Duodenal mucosa (tissue), 2 donors: ENCODE measurements at regions not wholly inside any gene's neighbourhood (a gene's known extent, or its start where the extent isn't known, plus 50 kb on each side); places are given as distances from the start of the nearest gene placed in this dataset.

Source experiments
- H3K27ac ChIP-seq: one replicate; pipeline ENCODE4 v1.7.0; 2013; ENCODE audit warnings: low read depth, low read length
- H3K27me3 ChIP-seq, 2 donors: one replicate each; pipeline ENCODE4 v1.7.0; 2013; ENCODE audit warnings: low read length in 2 of 2, control low read depth in 1 of 2; ENCODE audit not compliant: insufficient read depth in 2 of 2, control insufficient read depth in 1 of 2
- H3K36me3 ChIP-seq, 2 donors: one replicate each; pipeline ENCODE4 v1.7.0; 2013; ENCODE audit warnings: low read length in 2 of 2, control low read depth in 1 of 2; ENCODE audit not compliant: insufficient read depth in 2 of 2, control insufficient read depth in 1 of 2
- H3K4me1 ChIP-seq, 2 donors: one replicate each; pipeline ENCODE4 v1.7.0; 2013; ENCODE audit warnings: low read length in 2 of 2, control low read depth in 1 of 2; ENCODE audit not compliant: insufficient read depth in 2 of 2, control insufficient read depth in 1 of 2
- H3K4me3 ChIP-seq, 2 donors: one replicate each; pipeline ENCODE4 v1.7.0; 2013; ENCODE audit warnings: low read length in 2 of 2, low read depth in 1 of 2
- H3K9ac ChIP-seq, 2 donors: one replicate each; pipeline ENCODE4 v1.7.0; 2013; ENCODE audit warnings: low read length in 2 of 2, low read depth in 1 of 2
- H3K9me3 ChIP-seq, 2 donors: one replicate each; pipeline ENCODE4 v1.7.0; 2013; ENCODE audit warnings: low read length in 2 of 2, control low read depth in 1 of 2; ENCODE audit not compliant: control insufficient read depth in 1 of 2

DNA sequence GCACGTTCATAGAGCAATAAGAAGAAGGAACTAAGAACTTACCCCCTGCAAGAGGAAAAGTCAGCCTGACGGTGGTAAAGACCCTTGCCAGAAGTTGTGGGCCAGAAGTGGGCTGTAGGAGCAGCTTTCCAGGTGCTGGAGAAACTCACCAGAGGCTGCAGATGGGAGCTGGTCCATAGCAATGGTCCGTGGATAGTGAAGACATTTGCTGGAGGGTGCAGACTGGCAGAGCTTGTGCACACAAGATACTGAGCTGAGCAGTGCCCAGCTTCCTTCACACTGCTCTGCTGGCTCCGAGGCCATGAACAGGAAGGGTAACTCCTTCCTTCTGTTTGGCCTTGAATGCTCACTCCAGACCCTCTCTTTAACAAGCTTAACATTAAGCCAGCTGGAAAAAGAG, 149.8 kb upstream of the BNIP2 start:
- Histone ChIP-seq H3K4me3 (no peak overlapping the region), H3K27me3 (peaks cover 0 to 12% of the 10 kb centered on the region in 2 donors), H3K9ac (no peak overlapping the region), H3K27ac (no peak overlapping the region), H3K36me3 (no peaks in the 10 kb centered on the region), H3K4me1 (no peaks in the 10 kb centered on the region), H3K9me3 (no peaks in the 10 kb centered on the region)

DNA sequence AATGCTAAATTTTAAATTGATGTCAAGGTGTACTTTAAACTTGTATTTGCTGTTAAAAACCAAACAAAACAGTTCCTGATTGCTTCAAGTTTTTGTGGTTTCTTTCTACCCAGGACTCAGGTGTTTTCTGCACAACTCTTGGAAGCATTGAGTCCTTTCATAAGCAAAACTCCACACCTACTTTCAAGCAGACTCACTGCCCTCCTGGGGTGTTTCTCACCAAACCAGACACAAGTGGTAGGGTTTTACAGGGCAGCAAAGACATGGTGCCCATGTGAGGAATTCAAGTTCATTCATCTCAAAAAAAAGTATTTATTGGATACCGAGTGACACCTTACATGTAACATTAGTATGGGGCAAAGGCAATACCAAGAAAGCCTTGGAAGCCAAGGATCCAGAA, 146.7 kb upstream of the BNIP2 start:
- no peak overlapping the region for H3K27ac ChIP-seq
- no peak overlapping the region for H3K4me3 ChIP-seq
- H3K36me3 ChIP-seq: no peaks in the 10 kb centered on the region
- H3K4me1 ChIP-seq: no peaks in the 10 kb centered on the region
- no peaks in the 10 kb centered on the region for H3K9me3 ChIP-seq
- no peak overlapping the region for H3K9ac ChIP-seq
- H3K27me3 ChIP-seq: peaks cover 0 to 12% of the 10 kb centered on the region in 2 donors

DNA sequence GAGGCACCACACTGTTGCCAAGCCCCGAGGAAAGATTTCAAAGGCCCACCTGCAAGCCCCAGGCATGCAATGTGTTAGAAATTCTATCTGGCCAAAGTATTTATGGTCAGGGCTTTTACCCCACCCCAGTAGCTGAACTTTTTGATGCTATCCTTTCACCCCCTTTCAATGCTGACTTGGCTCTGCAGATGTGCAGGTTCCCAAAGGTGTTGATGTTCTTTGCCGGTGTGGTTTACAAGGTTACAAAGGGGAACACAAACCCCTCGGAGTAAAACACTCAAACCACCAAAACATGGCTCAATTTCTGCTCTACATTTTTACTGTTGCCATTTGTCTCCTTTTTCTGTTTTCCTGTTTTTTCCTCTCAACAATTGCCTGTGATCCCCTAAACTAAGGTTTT, 145.4 kb upstream of the BNIP2 start:
- Histone ChIP-seq H3K4me1 (no peaks in the 10 kb centered on the region), H3K27me3 (peaks cover 3 to 12% of the 10 kb centered on the region in 2 donors), H3K36me3 (no peaks in the 10 kb centered on the region), H3K27ac (no peak overlapping the region), H3K9ac (no peak overlapping the region), H3K9me3 (no peaks in the 10 kb centered on the region), H3K4me3 (no peak overlapping the region)

DNA sequence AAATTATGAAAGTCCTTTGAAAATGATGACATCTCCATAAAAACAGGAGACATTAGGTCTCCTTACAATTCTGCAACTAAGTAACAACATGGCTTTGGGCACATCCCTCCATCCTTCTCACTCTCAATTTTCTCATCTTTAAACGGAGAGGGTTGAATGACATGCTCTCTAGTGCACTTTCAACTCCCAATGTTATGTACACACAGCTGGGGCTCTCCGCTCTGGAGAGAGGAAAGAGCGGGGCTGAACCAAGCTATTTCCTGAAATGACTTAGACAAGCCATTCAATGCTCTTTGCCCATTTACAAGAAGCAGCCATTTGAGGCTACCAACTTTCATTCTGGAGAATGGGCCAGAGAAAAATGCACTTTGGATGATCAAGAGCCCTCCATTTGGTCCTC, 144.2 kb upstream of the BNIP2 start:
- H3K4me3 ChIP-seq: no peak overlapping the region
- H3K9ac ChIP-seq: no peak overlapping the region
- peaks cover 3 to 8% of the 10 kb centered on the region in 2 donors for H3K27me3 ChIP-seq
- H3K27ac ChIP-seq: no peak overlapping the region
- no peaks in the 10 kb centered on the region for H3K4me1 ChIP-seq
- no peaks in the 10 kb centered on the region for H3K9me3 ChIP-seq
- no peaks in the 10 kb centered on the region for H3K36me3 ChIP-seq

DNA sequence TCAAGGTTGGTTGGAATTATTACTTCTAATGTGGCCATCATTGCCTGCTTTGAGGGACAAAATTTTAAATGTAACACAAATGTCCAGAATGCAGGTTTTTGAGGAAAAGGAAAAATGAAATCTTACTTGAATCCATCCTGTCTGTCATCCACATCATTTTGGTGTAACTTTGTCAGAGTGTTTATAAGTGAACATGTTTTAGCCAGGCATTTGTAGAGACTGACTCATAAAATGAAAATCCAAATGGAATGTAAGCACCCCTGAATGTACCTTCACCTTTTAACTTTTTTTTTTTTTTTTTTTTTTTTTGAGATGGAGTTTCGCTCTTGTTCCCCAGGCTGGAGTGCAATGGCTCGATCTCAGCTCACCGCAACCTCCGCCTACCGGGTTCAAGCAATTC, 141.8 kb upstream of the BNIP2 start:
- Histone ChIP-seq H3K4me1 (no peaks in the 10 kb centered on the region), H3K9ac (no peak overlapping the region), H3K4me3 (no peak overlapping the region), H3K27ac (no peak overlapping the region), H3K27me3 (peaks cover 0 to 3% of the 10 kb centered on the region in 2 donors), H3K9me3 (no peaks in the 10 kb centered on the region), H3K36me3 (no peaks in the 10 kb centered on the region)

DNA sequence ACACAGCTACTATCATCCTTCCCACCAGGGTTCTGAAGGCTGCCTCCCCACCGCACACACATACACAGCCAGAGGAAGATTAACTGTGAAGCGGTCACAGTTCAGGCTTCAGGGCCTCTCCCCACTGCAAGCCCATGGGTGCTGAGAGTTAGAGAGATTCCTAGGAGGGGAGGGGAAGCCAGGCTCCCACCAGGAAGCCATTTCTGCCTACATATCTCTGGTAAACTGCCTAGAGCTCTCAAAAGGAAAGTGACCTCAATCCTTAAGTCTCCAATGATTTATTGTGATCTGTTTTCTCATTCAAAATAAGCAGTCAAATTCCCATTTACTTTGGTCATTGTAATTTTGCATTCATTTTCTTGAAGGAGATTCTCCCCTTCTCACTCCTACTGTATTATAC, 141.0 kb upstream of the BNIP2 start:
- H3K27me3 ChIP-seq: peaks cover 0 to 3% of the 10 kb centered on the region in 2 donors
- no peaks in the 10 kb centered on the region for H3K9me3 ChIP-seq
- no peak overlapping the region for H3K4me3 ChIP-seq
- no peak overlapping the region for H3K27ac ChIP-seq
- H3K36me3 ChIP-seq: no peaks in the 10 kb centered on the region
- no peak overlapping the region for H3K9ac ChIP-seq
- no peaks in the 10 kb centered on the region for H3K4me1 ChIP-seq

DNA sequence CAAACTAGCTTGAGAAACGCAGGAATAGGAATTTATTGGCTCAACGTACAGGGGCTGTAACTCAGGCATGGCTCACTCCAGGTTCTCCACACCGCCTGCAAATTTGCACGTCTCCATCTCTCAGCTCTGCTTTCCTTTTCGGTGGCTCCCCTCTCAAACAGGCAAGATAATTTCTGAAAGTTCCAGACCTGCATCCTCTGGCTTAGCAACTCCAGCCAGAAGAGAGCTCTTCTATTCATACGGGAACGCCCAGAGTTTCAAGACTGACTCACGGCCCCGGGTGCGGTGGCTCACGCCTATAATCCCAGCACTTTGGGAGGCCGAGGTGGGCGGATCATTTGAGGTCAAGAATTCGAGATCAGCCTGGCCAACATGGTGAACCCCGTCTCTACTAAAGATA, 139.7 kb upstream of the BNIP2 start:
- H3K4me3 ChIP-seq: no peak overlapping the region

DNA sequence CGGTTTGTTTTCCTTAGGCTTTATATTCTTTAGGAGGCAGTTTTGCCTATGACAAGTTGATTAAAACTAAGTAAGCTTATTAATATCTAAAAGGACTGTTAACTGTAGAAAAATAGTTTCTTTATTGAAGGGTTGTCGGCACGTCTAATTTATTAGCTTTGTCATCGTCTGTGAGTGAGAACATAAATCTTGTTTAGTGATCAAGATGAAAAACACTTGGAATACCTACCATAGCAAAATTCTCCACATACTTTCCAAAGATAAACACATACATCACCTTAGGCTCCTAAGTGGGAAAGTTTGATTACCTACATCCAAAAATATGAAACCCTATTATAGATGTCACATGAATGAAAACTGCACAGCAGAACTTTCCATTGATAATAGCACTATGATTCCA, 139.1 kb upstream of the BNIP2 start:
- Histone ChIP-seq H3K9me3 (no peaks in the 10 kb centered on the region), H3K9ac (no peak overlapping the region), H3K36me3 (no peaks in the 10 kb centered on the region), H3K4me1 (no peaks in the 10 kb centered on the region), H3K27ac (no peak overlapping the region), H3K27me3 (peaks cover 0 to 3% of the 10 kb centered on the region in 2 donors), H3K4me3 (no peak overlapping the region)

More for the DNA sequence above, 139.7 kb upstream of the BNIP2 start:
- H3K9ac ChIP-seq: no peak overlapping the region
- H3K36me3 ChIP-seq: no peaks in the 10 kb centered on the region
- H3K9me3 ChIP-seq: no peaks in the 10 kb centered on the region
- peaks cover 0 to 3% of the 10 kb centered on the region in 2 donors for H3K27me3 ChIP-seq
- no peaks in the 10 kb centered on the region for H3K4me1 ChIP-seq
- H3K27ac ChIP-seq: no peak overlapping the region

DNA sequence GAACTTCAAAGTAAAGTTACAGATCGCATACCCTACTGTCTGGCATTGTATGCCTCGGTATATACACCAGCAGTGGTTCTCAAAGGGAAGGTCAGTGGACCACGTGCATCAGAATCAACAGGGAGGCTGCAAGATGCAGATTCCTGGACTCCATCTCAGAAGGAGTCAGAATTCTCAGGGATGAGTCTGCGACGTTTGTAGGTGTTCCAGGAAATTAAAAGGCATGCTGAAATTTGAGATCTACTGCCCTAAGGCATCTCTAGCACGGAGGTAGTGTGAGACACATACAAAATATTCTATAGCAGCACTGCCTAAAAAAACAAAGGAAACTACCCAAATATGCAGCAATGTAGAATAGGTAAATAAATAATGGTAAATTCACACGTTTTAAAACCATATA, 136.8 kb upstream of the BNIP2 start:
- no peaks in the 10 kb centered on the region for H3K4me1 ChIP-seq
- H3K27ac ChIP-seq: no peak overlapping the region
- no peak overlapping the region for H3K9ac ChIP-seq
- H3K36me3 ChIP-seq: no peaks in the 10 kb centered on the region
- H3K4me3 ChIP-seq: no peak overlapping the region
- H3K27me3 ChIP-seq: peaks cover 0 to 3% of the 10 kb centered on the region in 2 donors
- H3K9me3 ChIP-seq: no peaks in the 10 kb centered on the region

DNA sequence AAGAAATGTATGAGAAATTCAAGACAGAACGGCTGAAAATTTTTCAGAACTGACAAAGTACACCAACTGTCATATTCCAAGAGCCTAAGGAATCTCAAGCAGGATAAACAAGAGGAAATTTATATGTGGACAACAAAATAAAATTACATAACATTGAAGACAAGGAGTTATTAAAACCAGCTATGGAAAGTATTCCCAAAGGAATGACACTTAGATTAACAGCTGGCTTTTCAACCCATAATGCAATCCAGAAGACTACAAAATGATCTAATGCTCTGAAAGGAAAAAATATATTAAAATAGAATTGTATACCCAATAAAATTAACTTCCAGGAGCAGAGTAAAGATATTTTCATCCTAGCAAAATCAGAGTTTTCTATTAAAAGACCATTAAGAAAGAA, 132.2 kb upstream of the BNIP2 start:
- H3K27me3 ChIP-seq: peaks cover 0 to 24% of the 10 kb centered on the region in 2 donors
- no peaks in the 10 kb centered on the region for H3K4me1 ChIP-seq
- no peaks in the 10 kb centered on the region for H3K9me3 ChIP-seq
- H3K27ac ChIP-seq: no peak overlapping the region
- H3K9ac ChIP-seq: no peak overlapping the region
- no peaks in the 10 kb centered on the region for H3K36me3 ChIP-seq
- H3K4me3 ChIP-seq: no peak overlapping the region

DNA sequence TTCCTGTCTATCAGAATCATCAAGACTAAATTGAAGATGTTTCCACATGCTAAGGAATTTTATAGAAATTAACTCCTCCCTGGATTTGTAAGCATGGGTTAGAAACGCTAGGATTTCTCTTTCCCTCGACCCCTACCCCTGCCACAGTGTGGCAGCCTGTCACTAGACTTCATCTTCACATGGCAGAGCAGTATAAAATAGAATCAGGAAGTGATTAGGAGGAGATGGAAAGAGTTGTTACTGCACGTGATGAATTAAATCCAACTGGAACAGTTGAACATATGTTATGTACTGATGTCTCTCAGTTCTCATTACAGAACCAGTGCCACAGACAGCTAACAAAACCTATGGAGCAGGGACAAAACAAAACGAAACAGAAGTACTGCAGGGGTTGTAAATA, 130.0 kb upstream of the BNIP2 start:
- Histone ChIP-seq H3K9ac (no peak overlapping the region), H3K27me3 (peaks cover 3 to 26% of the 10 kb centered on the region in 2 donors), H3K4me3 (no peak overlapping the region), H3K27ac (no peak overlapping the region), H3K4me1 (no peaks in the 10 kb centered on the region), H3K9me3 (no peaks in the 10 kb centered on the region), H3K36me3 (no peaks in the 10 kb centered on the region)
